ENCODE measurements at regions not wholly inside any gene's neighbourhood (a gene's known extent, or its start where the extent isn't known, plus 50 kb on each side); places are given as distances from the start of the nearest gene placed in this dataset.

DNA sequence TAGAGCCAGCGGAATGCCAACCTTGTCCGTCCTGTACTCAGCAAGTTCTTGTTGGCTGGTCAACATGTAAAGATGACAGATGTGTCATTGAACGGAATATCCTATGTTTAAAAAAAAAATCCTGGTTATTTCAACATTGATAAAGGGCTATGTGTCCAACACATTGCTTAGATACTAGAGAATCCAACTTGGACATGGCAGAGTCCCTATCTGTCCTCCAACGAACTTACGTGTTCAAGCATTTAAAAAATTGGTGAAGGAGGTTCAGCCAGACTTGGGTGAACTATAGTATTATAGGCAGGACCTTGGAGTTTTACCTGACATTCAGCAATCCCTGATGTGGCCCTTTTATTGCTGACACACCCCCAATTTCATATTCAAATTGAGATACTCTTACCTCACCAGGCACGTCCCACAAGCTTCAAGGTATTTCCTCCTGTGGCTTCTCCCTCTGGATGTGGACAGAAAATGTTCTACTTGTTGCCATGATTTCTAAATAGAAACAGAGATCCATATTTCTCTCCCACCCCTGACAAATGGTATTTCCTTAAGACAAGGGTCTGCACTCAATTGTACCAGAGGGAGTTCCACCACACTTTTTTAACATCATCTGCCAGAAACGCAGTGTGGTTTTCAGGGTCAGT, 207.7 kb upstream of the TPM1 start:
- TF ChIP-seq CTCF (conservative IDR thresholded peaks at IDR 0.05 in 1 of 2, IDR thresholded peaks at IDR 0.05 in 1 of 2; ENCODE audit: low read depth in 1 of 2, low read length in 2 of 2) (no peak), EZH2 (IDR thresholded peaks at IDR 0.05; ENCODE audit: low read length, missing control alignments) (no peak)

Data from fibroblast of lung (primary cell).